Activated naive CD4-positive, alpha-beta T cell treated with Interleukin-2 at 50 U/mL for 16 hours (primary cell): ENCODE measurements at regions not wholly inside any gene's neighbourhood (a gene's known extent, or its start where the extent isn't known, plus 50 kb on each side); places are given as distances from the start of the nearest gene placed in this dataset.
"Not testable (repeated sequence)": the region's sequence is repeated elsewhere in the genome, so short reads cannot be mapped to it uniquely, and the experiment has no call there.

Experiments used
- DNase-seq: peaks from one replicate; pipeline ENCODE4 v3.0.0-alpha.2; 2020

DNA sequence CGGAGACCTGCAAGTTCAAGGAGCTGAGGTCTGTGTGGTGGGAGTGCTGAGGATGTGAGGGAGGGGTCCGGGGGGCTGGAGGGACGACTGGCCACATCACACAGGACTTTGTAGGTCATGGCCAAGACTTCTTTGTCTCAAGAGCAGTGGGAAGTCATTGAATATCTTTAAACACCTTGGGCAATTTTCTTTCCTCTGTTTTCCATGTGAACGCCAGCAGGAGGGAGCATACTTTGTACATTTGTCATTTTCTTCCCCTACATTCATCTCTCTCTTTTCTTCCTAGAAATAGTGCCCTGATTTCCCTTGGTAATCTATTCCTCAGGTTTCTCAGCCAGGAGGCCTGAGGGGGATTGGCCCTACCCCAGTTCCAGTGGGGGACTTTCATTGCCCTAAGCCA, 153.7 kb upstream of the MSX2 start:
- DNase-seq: no peak

- no peak for DNase-seq
These were observed 152.6 kb upstream of the MSX2 start for GRCh38 chr5:174571662-174572397.

DNA sequence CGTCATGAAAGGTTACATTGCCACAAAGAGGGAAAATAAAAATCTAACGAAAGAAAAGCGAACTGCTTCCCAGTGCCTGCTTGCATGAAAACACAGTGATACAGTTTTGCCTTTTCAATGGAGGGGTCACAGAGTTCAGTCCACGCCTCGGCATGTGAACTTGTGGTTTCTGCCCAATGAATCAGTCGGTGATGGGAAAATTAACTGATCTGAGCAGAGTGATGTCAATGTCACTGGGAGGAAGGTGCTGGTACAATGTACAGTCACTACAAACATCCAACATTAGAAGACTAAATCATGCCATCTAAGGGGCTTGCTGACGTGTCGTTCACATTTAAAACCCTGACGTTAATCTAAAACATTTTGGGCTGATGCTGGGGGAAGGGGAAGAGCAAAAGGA, 151.8 kb upstream of the MSX2 start:
- no peak for DNase-seq

- DNase-seq: no peak
These were observed 151.0 kb upstream of the MSX2 start for GRCh38 chr5:174573221-174573994.

- DNase-seq: no peak
These were observed 149.3 kb upstream of the MSX2 start for GRCh38 chr5:174575043-174575442.

GRCh38 chr5:174576042-174576441, 148.3 kb upstream of the MSX2 start:
- DNase-seq: no peak

GRCh38 chr5:174581479-174581878, 142.9 kb upstream of the MSX2 start:
- DNase-seq: no peak

GRCh38 chr5:174581894-174582293, 142.5 kb upstream of the MSX2 start:
- DNase-seq: no peak

GRCh38 chr5:174583071-174583470, 141.3 kb upstream of the MSX2 start:
- no peak for DNase-seq

DNA sequence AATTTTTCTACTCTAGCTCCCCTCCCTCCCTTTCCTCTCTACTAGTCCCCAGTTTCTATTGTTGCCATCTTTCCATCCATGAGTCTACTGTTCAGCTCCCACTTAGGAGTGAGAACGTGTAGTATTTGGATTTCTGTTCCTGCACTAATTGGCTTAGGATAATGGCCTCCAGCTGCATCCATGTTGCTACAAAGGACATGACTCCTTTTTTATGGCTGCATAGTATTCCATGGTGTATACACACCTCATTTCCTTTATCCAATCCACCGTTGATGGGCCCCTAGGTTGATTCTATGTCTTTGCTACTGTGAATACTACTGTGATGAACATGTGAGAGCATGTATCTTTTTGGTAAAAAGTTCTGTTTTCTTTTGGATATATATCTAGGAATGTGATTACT, 138.9 kb upstream of the MSX2 start:
- DNase-seq: no peak

DNA sequence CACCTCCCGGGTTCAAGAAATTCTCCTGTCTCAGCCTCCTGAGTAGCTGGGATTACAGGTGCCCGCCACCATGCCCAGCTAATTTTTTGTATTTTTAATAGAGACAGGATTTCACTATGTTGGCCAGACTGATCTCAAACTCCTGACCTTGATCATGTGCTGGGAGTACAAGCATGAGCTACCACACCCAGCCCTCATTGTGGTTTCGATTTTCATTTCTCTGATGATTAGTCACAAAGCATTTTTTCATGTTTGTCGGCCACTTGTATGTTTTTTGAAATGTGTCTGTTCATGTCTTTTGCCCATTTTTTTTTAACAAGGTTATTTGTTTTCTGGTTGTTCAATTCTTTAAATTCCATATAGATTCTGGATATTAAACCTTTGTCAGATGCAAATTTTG, 138.2 kb upstream of the MSX2 start:
- not testable (repeated sequence) for DNase-seq

GRCh38 chr5:174589011-174589410, 135.4 kb upstream of the MSX2 start:
- no peak for DNase-seq

- DNase-seq: no peak
These were observed 134.8 kb upstream of the MSX2 start for GRCh38 chr5:174589599-174589998.

DNA sequence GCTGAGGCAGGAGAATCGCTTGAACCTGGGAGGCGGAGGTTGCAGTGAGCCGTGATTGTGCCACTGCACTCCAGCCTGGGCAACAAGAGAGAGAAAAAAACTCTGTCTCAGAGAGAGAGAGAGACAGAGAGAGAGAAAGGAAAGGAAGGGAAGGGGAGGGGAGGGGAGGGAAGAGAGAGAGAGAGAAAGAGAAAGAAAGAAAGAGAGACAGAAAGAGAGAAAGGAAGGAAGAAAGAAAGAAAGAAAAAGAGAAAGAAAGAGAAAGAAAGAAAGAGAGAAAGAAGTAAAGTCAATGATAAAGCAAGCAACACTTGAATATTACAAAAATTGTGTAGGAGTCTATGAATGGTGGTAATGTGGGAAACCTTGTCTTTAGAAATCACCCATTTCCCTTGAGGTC, 133.6 kb upstream of the MSX2 start:
- DNase-seq: no peak

GRCh38 chr5:174596429-174596828, 128.0 kb upstream of the MSX2 start:
- no peak for DNase-seq

- DNase-seq: no peak
These were observed 124.4 kb upstream of the MSX2 start for GRCh38 chr5:174599992-174600391.

- no peak for DNase-seq
These were observed 122.4 kb upstream of the MSX2 start for GRCh38 chr5:174601946-174602345.

- DNase-seq: no peak
These were observed 118.2 kb upstream of the MSX2 start for GRCh38 chr5:174606153-174606552.

DNA sequence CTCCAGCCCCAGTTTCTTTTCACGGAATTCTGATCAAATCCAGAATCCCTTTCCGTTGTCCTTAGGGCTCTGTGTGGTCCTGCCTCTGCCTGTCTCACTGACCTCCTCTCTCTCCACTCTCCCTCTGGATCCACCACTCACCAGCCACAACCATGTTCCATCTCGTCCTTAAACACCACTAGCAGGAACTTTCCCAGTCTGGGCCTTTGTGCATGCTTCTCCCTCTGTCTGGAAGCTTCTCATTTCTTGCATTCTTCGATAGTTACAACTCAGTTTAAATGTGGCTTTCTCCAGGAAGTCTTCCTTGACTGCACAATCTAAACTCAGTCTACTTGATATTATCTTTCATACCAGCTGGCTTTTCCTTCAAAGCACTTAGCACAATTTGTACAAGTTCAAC, 117.7 kb upstream of the MSX2 start:
- no peak for DNase-seq

DNA sequence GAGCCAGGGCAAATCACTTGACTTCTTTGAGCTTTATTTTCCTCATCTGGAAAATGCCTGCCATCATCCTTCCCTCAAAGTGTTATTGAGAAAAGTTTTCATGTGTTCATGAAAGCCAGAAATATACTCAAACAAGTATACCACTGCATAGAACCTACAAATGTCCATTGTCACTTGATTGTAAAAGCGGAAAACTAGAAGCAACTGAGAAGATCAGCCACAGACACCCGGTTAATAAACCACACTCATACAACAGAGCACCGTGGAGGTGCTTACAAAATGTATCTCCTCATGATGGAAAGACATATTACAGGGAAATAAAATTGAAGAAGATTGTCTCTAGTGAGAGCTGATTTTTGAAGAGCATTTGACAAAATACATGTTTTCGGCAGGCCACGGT, 117.2 kb upstream of the MSX2 start:
- DNase-seq: no peak

DNA sequence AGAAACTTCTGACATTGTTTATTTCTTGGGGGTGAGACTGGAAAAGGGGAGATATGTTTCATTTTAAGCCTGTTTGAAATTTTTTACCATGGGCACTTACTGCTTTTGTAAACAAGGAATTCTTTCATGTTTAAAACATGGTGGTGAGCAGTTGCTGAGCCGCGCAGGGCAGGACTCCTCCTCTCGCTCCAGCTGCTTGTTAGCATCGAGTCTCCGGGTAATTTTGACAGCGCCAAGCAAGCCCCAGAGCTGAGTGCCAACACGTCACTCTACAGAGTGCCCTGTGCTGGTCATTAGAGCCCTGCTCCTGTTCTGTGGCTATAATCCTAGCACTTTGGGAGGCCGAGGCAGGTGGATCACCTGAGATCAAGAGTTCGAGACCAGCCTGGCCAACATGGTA, 116.5 kb upstream of the MSX2 start:
- DNase-seq: no peak

- DNase-seq: no peak
These were observed 115.7 kb upstream of the MSX2 start for GRCh38 chr5:174608631-174609097.

GRCh38 chr5:174609116-174609515, 115.3 kb upstream of the MSX2 start:
- DNase-seq: no peak

- DNase-seq: no peak
These were observed 113.4 kb upstream of the MSX2 start for GRCh38 chr5:174610968-174611367.

- no peak for DNase-seq
These were observed 111.7 kb upstream of the MSX2 start for GRCh38 chr5:174612686-174613085.
